GM23338 (cell line): ENCODE measurements at regions not wholly inside any gene's neighbourhood (a gene's known extent, or its start where the extent isn't known, plus 50 kb on each side); places are given as distances from the start of the nearest gene placed in this dataset.

Experiments
- ATAC-seq: fragments of 200-7000 bp; cut with Tn5 transposase; 3 replicates; pipeline ENCODE4 v1.9.1; 2020
- DNase-seq: peaks from one replicate; pipeline ENCODE4 v3.0.0-alpha.2; 2015; ENCODE audit warnings: low spot score
- H2AFZ ChIP-seq: fragments of 200-600 bp; sonication (generic); 2 replicates; pipeline ENCODE4 v1.8.0; 2016; ENCODE audit warnings: antibody characterized with exemption, mild to moderate bottlenecking, moderate library complexity
- H3F3A ChIP-seq: fragments of 200-600 bp; sonication (generic); replicated peaks from 2 replicates; pipeline ENCODE4 v1.8.0; 2017; ENCODE audit warnings: antibody characterized with exemption, mixed run types, low read depth
- H3K27ac ChIP-seq: fragments of 200-600 bp; sonication (generic); 2 replicates; pipeline ENCODE4 v1.6.1; 2016; ENCODE audit warnings: low read depth
- H3K27me3 ChIP-seq: fragments of 200-600 bp; sonication (generic); 2 replicates; pipeline ENCODE4 v1.8.0; 2016; ENCODE audit warnings: mild to moderate bottlenecking, mixed run types, moderate library complexity; ENCODE audit not compliant: insufficient read depth
- H3K36me3 ChIP-seq: fragments of 200-600 bp; sonication (generic); 2 replicates; pipeline ENCODE4 v1.8.0; 2016; ENCODE audit warnings: mild to moderate bottlenecking; ENCODE audit not compliant: insufficient read depth
- H3K4me1 ChIP-seq: fragments of 200-600 bp; sonication (generic); 2 replicates; pipeline ENCODE4 v1.8.0; 2016; ENCODE audit warnings: mild to moderate bottlenecking, moderate library complexity; ENCODE audit not compliant: insufficient read depth
- H3K4me2 ChIP-seq: fragments of 200-600 bp; sonication (generic); 2 replicates; pipeline ENCODE4 v1.7.1; 2017; ENCODE audit warnings: mixed run types
- H3K4me3 ChIP-seq: fragments of 200-600 bp; sonication (generic); 2 replicates; pipeline ENCODE4 v1.6.1; 2016; ENCODE audit warnings: mixed run types
- H3K79me2 ChIP-seq: fragments of 200-600 bp; sonication (generic); replicated peaks from 2 replicates; pipeline ENCODE4 v1.8.0; 2017; ENCODE audit warnings: mild to moderate bottlenecking; ENCODE audit not compliant: insufficient read depth
- H3K9me2 ChIP-seq: fragments of 200-600 bp; sonication (generic); 2 replicates; pipeline ENCODE4 v1.8.0; 2017; ENCODE audit not compliant: insufficient read depth
- H4K20me1 ChIP-seq: fragments of 200-600 bp; sonication (generic); replicated peaks from 2 replicates; pipeline ENCODE4 v1.8.0; 2017; ENCODE audit warnings: mild to moderate bottlenecking; ENCODE audit not compliant: insufficient read depth
- H3K27ac Mint-ChIP-seq: 2 replicates; pipeline ENCODE4 v1.8.0; 2020; ENCODE audit warnings: inconsistent platforms, mild to moderate bottlenecking, moderate library complexity, mixed read lengths
- H3K27me3 Mint-ChIP-seq: 3 replicates; pipeline ENCODE4 v1.8.0; 2022; ENCODE audit warnings: low read depth, mild to moderate bottlenecking, moderate library complexity, mixed read lengths, inconsistent platforms; ENCODE audit not compliant: insufficient read depth, poor library complexity
- H3K36me3 Mint-ChIP-seq: 3 replicates; pipeline ENCODE4 v1.8.0; 2021; ENCODE audit warnings: low read depth, mild to moderate bottlenecking, inconsistent platforms, moderate library complexity, mixed read lengths
- H3K4me1 Mint-ChIP-seq: 3 replicates; pipeline ENCODE4 v1.8.0; 2020; ENCODE audit warnings: mild to moderate bottlenecking, inconsistent platforms, mixed read lengths
- H3K4me3 Mint-ChIP-seq: 3 replicates; pipeline ENCODE4 v1.8.0; 2021; ENCODE audit warnings: moderate library complexity, mild to moderate bottlenecking, inconsistent platforms, mixed read lengths
- H3K9me3 Mint-ChIP-seq: 3 replicates; pipeline ENCODE4 v1.8.0; 2020; ENCODE audit warnings: moderate library complexity, mild to moderate bottlenecking, inconsistent platforms, mixed read lengths
- CREB1 ChIP-seq: fragments of 250-450 bp; sonication (Bioruptor Pico); IDR thresholded peaks from 2 replicates; pipeline ENCODE4 v1.5.0; 2020; ENCODE audit warnings: low read depth, mild to moderate bottlenecking, moderate library complexity
- EZH2 ChIP-seq: fragments of 200-600 bp; sonication (generic); IDR thresholded peaks from one replicate; pipeline ENCODE4 v1.8.0; 2017; ENCODE audit warnings: antibody characterized with exemption, mild to moderate bottlenecking, low read depth; ENCODE audit not compliant: unreplicated experiment
- EZH2phosphoT487 ChIP-seq: fragments of 200-600 bp; sonication (generic); IDR thresholded peaks from one replicate; pipeline ENCODE4 v1.8.1; 2018; ENCODE audit warnings: antibody characterized with exemption; ENCODE audit not compliant: unreplicated experiment
- JUNB ChIP-seq: IDR thresholded peaks from one replicate; pipeline ENCODE4 v1.6.1; 2016; ENCODE audit warnings: antibody characterized with exemption; ENCODE audit not compliant: unreplicated experiment
- NANOG ChIP-seq: IDR thresholded peaks from 2 replicates; pipeline ENCODE4 v1.6.1; 2016; ENCODE audit warnings: antibody characterized with exemption, borderline replicate concordance
- POLR2AphosphoS5 ChIP-seq: IDR thresholded peaks from 2 replicates; pipeline ENCODE4 v1.6.1; 2016; ENCODE audit warnings: antibody characterized with exemption, low read depth
- ZNF114 ChIP-seq: fragments of 250-450 bp; sonication (Bioruptor Pico); IDR thresholded peaks from 2 replicates; pipeline ENCODE4 v1.5.0; 2020; ENCODE audit warnings: mild to moderate bottlenecking, moderate library complexity
- TF ChIP-seq, protein P1 (sequence below): fragments of 250-450 bp; sonication (Bioruptor Pico); IDR thresholded peaks from 2 replicates; pipeline ENCODE4 v1.5.0; 2020; ENCODE audit warnings: mild to moderate bottlenecking, moderate library complexity
- TF ChIP-seq, protein P2 (sequence below), 2 experiments: fragments of 200-600 bp in 1 of 2; sonication (generic) in 1 of 2; conservative IDR thresholded peaks; 2 replicates each; pipeline versions ENCODE4 v1.5.1 to v1.6.1; 2016 to 2017; ENCODE audit warnings: antibody characterized with exemption in 2 of 2, low read depth in 2 of 2, mild to moderate bottlenecking in 2 of 2, moderate library complexity in 1 of 2

DNA sequence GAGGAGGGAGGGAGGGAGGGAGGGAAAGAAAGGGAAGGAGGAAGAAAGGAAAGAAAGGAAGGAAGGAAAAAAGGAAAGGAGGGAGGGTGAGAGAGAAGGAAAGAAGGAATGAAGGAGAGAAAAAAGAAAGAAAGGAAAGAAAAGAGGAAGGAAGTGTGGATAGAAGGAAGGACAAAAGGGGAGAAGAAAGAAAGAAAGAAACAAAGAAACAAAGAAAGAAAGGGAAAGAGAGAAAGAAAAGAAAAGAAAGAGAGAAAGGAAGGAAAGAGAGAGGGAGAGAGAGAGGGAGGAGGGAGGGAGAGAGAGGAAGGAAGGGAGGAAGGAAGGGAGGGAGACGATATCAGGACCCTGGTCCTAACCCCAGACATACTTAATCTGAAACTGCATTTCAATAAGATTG, 146.2 kb upstream of the ZC3H11B start (continued):
- TF ChIP-seq, protein P1, sequence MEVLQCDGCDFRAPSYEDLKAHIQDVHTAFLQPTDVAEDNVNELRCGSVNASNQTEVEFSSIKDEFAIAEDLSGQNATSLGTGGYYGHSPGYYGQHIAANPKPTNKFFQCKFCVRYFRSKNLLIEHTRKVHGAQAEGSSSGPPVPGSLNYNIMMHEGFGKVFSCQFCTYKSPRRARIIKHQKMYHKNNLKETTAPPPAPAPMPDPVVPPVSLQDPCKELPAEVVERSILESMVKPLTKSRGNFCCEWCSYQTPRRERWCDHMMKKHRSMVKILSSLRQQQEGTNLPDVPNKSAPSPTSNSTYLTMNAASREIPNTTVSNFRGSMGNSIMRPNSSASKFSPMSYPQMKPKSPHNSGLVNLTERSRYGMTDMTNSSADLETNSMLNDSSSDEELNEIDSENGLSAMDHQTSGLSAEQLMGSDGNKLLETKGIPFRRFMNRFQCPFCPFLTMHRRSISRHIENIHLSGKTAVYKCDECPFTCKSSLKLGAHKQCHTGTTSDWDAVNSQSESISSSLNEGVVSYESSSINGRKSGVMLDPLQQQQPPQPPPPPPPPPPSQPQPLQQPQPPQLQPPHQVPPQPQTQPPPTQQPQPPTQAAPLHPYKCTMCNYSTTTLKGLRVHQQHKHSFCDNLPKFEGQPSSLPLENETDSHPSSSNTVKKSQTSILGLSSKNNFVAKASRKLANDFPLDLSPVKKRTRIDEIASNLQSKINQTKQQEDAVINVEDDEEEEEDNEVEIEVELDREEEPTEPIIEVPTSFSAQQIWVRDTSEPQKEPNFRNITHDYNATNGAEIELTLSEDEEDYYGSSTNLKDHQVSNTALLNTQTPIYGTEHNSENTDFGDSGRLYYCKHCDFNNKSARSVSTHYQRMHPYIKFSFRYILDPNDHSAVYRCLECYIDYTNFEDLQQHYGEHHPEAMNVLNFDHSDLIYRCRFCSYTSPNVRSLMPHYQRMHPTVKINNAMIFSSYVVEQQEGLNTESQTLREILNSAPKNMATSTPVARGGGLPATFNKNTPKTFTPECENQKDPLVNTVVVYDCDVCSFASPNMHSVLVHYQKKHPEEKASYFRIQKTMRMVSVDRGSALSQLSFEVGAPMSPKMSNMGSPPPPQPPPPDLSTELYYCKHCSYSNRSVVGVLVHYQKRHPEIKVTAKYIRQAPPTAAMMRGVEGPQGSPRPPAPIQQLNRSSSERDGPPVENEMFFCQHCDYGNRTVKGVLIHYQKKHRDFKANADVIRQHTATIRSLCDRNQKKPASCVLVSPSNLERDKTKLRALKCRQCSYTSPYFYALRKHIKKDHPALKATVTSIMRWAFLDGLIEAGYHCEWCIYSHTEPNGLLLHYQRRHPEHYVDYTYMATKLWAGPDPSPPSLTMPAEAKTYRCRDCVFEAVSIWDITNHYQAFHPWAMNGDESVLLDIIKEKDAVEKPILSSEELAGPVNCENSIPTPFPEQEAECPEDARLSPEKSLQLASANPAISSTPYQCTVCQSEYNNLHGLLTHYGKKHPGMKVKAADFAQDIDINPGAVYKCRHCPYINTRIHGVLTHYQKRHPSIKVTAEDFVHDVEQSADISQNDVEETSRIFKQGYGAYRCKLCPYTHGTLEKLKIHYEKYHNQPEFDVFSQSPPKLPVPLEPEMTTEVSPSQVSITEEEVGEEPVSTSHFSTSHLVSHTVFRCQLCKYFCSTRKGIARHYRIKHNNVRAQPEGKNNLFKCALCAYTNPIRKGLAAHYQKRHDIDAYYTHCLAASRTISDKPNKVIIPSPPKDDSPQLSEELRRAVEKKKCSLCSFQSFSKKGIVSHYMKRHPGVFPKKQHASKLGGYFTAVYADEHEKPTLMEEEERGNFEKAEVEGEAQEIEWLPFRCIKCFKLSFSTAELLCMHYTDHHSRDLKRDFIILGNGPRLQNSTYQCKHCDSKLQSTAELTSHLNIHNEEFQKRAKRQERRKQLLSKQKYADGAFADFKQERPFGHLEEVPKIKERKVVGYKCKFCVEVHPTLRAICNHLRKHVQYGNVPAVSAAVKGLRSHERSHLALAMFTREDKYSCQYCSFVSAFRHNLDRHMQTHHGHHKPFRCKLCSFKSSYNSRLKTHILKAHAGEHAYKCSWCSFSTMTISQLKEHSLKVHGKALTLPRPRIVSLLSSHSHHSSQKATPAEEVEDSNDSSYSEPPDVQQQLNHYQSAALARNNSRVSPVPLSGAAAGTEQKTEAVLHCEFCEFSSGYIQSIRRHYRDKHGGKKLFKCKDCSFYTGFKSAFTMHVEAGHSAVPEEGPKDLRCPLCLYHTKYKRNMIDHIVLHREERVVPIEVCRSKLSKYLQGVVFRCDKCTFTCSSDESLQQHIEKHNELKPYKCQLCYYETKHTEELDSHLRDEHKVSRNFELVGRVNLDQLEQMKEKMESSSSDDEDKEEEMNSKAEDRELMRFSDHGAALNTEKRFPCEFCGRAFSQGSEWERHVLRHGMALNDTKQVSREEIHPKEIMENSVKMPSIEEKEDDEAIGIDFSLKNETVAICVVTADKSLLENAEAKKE = no peak
- TF ChIP-seq POLR2AphosphoS5 = no peak

DNA sequence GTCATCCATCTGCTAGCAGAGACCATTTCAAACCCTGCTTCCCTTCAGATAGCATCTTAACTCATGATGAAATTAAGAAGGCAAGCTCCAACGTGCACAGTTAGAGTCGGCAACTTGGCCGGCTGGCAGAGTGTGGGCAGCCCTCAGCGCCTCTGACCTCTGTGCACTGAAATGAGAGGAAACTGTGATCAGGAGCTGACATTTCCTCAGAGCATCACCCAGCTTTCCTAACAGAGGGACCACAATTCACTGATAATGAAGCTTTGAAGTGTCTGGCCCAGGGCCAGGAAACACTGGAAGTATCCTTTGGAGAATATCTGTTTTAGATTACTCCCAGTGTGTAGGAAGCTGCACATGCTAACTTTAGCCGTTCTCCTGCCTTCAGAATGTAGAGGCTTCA, 145.0 kb upstream of the ZC3H11B start:
- H3K4me3 Mint-ChIP-seq = no peak overlapping the region
- no peaks in the 10 kb centered on the region for H3K4me1 ChIP-seq

More for the DNA sequence above, 145.0 kb upstream of the ZC3H11B start:
- TF ChIP-seq JUNB (no peak), EZH2phosphoT487 (no peak), CREB1 (CRISPR knock-in tag) (no peak), NANOG (no peak), ZNF114 (CRISPR knock-in tag) (no peak), EZH2 (no peak)
- TF ChIP-seq, protein P2, sequence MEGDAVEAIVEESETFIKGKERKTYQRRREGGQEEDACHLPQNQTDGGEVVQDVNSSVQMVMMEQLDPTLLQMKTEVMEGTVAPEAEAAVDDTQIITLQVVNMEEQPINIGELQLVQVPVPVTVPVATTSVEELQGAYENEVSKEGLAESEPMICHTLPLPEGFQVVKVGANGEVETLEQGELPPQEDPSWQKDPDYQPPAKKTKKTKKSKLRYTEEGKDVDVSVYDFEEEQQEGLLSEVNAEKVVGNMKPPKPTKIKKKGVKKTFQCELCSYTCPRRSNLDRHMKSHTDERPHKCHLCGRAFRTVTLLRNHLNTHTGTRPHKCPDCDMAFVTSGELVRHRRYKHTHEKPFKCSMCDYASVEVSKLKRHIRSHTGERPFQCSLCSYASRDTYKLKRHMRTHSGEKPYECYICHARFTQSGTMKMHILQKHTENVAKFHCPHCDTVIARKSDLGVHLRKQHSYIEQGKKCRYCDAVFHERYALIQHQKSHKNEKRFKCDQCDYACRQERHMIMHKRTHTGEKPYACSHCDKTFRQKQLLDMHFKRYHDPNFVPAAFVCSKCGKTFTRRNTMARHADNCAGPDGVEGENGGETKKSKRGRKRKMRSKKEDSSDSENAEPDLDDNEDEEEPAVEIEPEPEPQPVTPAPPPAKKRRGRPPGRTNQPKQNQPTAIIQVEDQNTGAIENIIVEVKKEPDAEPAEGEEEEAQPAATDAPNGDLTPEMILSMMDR (conservative IDR thresholded peaks at IDR 0.05; ENCODE audit: low read depth in 2 of 2) = no peak
- TF ChIP-seq, protein P1 = no peak
- no peaks in the 10 kb centered on the region for H4K20me1 ChIP-seq
- no peaks in the 10 kb centered on the region for H3F3A ChIP-seq
- H3K27ac ChIP-seq = no peak overlapping the region
- Mint-ChIP-seq H3K27me3 (peaks cover 4% of the 10 kb centered on the region), H3K36me3 (no peaks in the 10 kb centered on the region), H3K27ac (no peak overlapping the region), H3K9me3 (no peaks in the 10 kb centered on the region), H3K4me1 (no peaks in the 10 kb centered on the region)
- H2AFZ ChIP-seq = peak overlapping the region; percentile 56; the same call in 1 of the 2 replicates
- H3K9me2 ChIP-seq = peaks cover 8% of the 10 kb centered on the region; the same call in 1 of the 2 replicates
- no peaks in the 10 kb centered on the region for H3K79me2 ChIP-seq
- ATAC-seq (no peak), DNase-seq (no peak)
- no peaks in the 10 kb centered on the region for H3K27me3 ChIP-seq
- no peaks in the 10 kb centered on the region for H3K36me3 ChIP-seq
- no peak overlapping the region for H3K4me3 ChIP-seq
- H3K4me2 ChIP-seq = no peak overlapping the region
